ENCODE measurements at regions not wholly inside any gene's neighbourhood (a gene's known extent, or its start where the extent isn't known, plus 50 kb on each side); places are given as distances from the start of the nearest gene placed in this dataset.

DNA sequence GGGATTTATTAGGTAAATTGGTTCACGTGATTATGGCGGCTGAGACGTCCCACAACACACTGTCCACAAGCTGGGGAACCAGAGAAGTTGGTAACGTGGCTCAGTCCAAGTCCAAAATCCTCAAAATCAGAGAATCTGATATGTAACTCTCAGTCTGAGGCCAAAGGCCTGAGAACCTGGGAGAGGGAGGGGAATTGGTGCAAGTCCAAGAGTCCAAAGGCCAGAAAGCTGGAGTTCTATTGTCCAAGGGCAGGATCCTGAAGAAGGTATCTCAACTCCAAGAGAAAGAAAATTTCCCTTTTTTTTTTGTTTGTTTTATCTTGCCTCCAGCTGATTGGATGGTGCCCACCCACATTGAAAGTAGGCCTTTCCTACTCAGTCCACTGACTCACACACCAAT lies 83.8 kb downstream of the PRDM9 start:
- intact Hi-C loops (cut with micrococcal nuclease; ENCODE audit: unreplicated experiment) = no loop called here
- CTCF ChIA-PET (ENCODE audit: unreplicated experiment) = no interaction called here
- Histone ChIP-seq H3K4me1 (ENCODE audit: insufficient read depth, low read length, poor library complexity, severe bottlenecking) (no peaks in the 10 kb centered on the region), H3K27ac (ENCODE audit: low read depth, low read length, poor library complexity, severe bottlenecking) (no peak overlapping the region), H3K4me2 (ENCODE audit: low read length) (no peak overlapping the region), H3K9me2 (ENCODE audit: insufficient read depth, low read length) (no peaks in the 10 kb centered on the region), H3K36me3 (ENCODE audit: insufficient read depth, low read length) (no peaks in the 10 kb centered on the region), H3K4me3 (ENCODE audit: low read depth, low read length, poor library complexity, severe bottlenecking) (no peak overlapping the region), H4K20me1 (ENCODE audit: insufficient read depth, low read length) (no peaks in the 10 kb centered on the region), H3K79me2 (ENCODE audit: insufficient read depth, low read depth, low read length) (no peaks in the 10 kb centered on the region), H3K9me3 (ENCODE audit: low read length) (no peaks in the 10 kb centered on the region), H2AFZ (ENCODE audit: low read length) (no peak overlapping the region)
- no TSS peak for BruUV-seq (replicated peaks)
- no peak for DNase-seq (ENCODE audit: low spot score)
- POLR2A ChIA-PET = no interaction called here
- TF ChIP-seq, protein P1, sequence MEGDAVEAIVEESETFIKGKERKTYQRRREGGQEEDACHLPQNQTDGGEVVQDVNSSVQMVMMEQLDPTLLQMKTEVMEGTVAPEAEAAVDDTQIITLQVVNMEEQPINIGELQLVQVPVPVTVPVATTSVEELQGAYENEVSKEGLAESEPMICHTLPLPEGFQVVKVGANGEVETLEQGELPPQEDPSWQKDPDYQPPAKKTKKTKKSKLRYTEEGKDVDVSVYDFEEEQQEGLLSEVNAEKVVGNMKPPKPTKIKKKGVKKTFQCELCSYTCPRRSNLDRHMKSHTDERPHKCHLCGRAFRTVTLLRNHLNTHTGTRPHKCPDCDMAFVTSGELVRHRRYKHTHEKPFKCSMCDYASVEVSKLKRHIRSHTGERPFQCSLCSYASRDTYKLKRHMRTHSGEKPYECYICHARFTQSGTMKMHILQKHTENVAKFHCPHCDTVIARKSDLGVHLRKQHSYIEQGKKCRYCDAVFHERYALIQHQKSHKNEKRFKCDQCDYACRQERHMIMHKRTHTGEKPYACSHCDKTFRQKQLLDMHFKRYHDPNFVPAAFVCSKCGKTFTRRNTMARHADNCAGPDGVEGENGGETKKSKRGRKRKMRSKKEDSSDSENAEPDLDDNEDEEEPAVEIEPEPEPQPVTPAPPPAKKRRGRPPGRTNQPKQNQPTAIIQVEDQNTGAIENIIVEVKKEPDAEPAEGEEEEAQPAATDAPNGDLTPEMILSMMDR (conservative IDR thresholded peaks at IDR 0.05; ENCODE audit: low read length) = no peak
- no peak for TF ChIP-seq EZH2phosphoT487 (IDR thresholded peaks at IDR 0.05; ENCODE audit: borderline replicate concordance, low read depth, low read length)

DNA sequence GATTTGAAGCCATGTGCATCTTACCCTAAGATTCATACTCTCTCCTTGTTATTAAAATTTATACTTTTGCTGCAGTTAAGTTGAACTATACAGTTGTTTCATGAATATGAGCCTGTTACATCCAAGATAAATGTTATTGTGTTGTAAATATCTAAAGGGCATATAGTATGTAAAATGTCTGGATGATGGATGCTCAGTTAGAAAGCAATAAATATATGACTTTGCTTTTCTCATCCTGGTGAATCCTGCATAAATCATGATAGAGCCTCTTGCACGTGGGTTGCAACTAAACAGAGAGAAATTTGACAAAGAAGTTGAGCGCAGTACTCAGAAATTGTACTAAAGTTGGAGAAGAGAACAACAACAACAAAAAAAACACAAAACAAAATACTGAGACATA lies 99.5 kb downstream of the PRDM9 start:
- H3K36me3 ChIP-seq (ENCODE audit: insufficient read depth, low read length) = no peaks in the 10 kb centered on the region
- TF ChIP-seq, protein P1 (conservative IDR thresholded peaks at IDR 0.05; ENCODE audit: low read length) = no peak
- no peak for TF ChIP-seq EZH2phosphoT487 (IDR thresholded peaks at IDR 0.05; ENCODE audit: borderline replicate concordance, low read depth, low read length)
- BruUV-seq (replicated peaks) = no TSS peak
- no peaks in the 10 kb centered on the region for H3K9me2 ChIP-seq (ENCODE audit: insufficient read depth, low read length)
- H3K79me2 ChIP-seq (ENCODE audit: insufficient read depth, low read depth, low read length) = no peaks in the 10 kb centered on the region
- H3K4me2 ChIP-seq (ENCODE audit: low read length) = no peak overlapping the region
- H2AFZ ChIP-seq (ENCODE audit: low read length) = no peak overlapping the region
- H4K20me1 ChIP-seq (ENCODE audit: insufficient read depth, low read length) = no peaks in the 10 kb centered on the region
- no peaks in the 10 kb centered on the region for H3K9me3 ChIP-seq (ENCODE audit: low read length)
- ChIA-PET CTCF (ENCODE audit: unreplicated experiment) (no interaction called here), POLR2A (interaction anchor here (0.7 kb wide), 1 partner anchor 361 kb away, joined by 7 read pairs; no protein-coding TSS in a partner anchor)
- no peaks in the 10 kb centered on the region for H3K4me1 ChIP-seq (ENCODE audit: insufficient read depth, low read length, poor library complexity, severe bottlenecking)
- no peak for DNase-seq (ENCODE audit: low spot score)
- H3K4me3 ChIP-seq (ENCODE audit: low read depth, low read length, poor library complexity, severe bottlenecking) = no peak overlapping the region
- intact Hi-C loops (cut with micrococcal nuclease; ENCODE audit: unreplicated experiment) = no loop called here
- no peak overlapping the region for H3K27ac ChIP-seq (ENCODE audit: low read depth, low read length, poor library complexity, severe bottlenecking)

- no peaks in the 10 kb centered on the region for H3K36me3 ChIP-seq (ENCODE audit: insufficient read depth, low read length)
- H3K4me2 ChIP-seq (ENCODE audit: low read length) = no peak overlapping the region
- no peak overlapping the region for H2AFZ ChIP-seq (ENCODE audit: low read length)
- TF ChIP-seq EZH2phosphoT487 (IDR thresholded peaks at IDR 0.05; ENCODE audit: borderline replicate concordance, low read depth, low read length) = no peak
- TF ChIP-seq, protein P1 (conservative IDR thresholded peaks at IDR 0.05; ENCODE audit: low read length) = no peak
- ChIA-PET CTCF (ENCODE audit: unreplicated experiment) (no interaction called here), POLR2A (interaction anchor here (0.7 kb wide), 1 partner anchor 129 kb away, joined by 3 read pairs; no protein-coding TSS in a partner anchor)
- H3K4me1 ChIP-seq (ENCODE audit: insufficient read depth, low read length, poor library complexity, severe bottlenecking) = no peaks in the 10 kb centered on the region
- no peak overlapping the region for H3K4me3 ChIP-seq (ENCODE audit: low read depth, low read length, poor library complexity, severe bottlenecking)
- no TSS peak for BruUV-seq (replicated peaks)
- intact Hi-C loops (cut with micrococcal nuclease; ENCODE audit: unreplicated experiment) = no loop called here
- no peaks in the 10 kb centered on the region for H3K79me2 ChIP-seq (ENCODE audit: insufficient read depth, low read depth, low read length)
- H3K27ac ChIP-seq (ENCODE audit: low read depth, low read length, poor library complexity, severe bottlenecking) = no peak overlapping the region
- no peaks in the 10 kb centered on the region for H3K9me3 ChIP-seq (ENCODE audit: low read length)
- H3K9me2 ChIP-seq (ENCODE audit: insufficient read depth, low read length) = no peaks in the 10 kb centered on the region
- no peaks in the 10 kb centered on the region for H4K20me1 ChIP-seq (ENCODE audit: insufficient read depth, low read length)
- no peak for DNase-seq (ENCODE audit: low spot score)
These were observed 105.3 kb downstream of the PRDM9 start for GRCh38 chr5:23612701-23613100.

All from OCI-LY7 (cell line).